Sigmoid colon (tissue), 6 donors: ENCODE measurements at regions not wholly inside any gene's neighbourhood (a gene's known extent, or its start where the extent isn't known, plus 50 kb on each side); places are given as distances from the start of the nearest gene placed in this dataset.

ENCODE experiments used
- DNase-seq: peaks from one replicate; pipeline ENCODE4 v3.0.0-alpha.2; 2019
- H3K27ac ChIP-seq, 4 donors: fragments of 200-600 bp; sonication (generic); one replicate each; pipeline ENCODE4 v1.5.1; 2016 to 2019; ENCODE audit warnings: mild to moderate bottlenecking in 1 of 4
- H3K27me3 ChIP-seq, 3 donors: fragments of 200-600 bp; sonication (generic); one replicate each; pipeline ENCODE4 v1.5.1; 2019; ENCODE audit warnings: mild to moderate bottlenecking in 1 of 3
- H3K36me3 ChIP-seq, 4 donors: fragments of 200-600 bp; sonication (generic); one replicate each; pipeline ENCODE4 v1.5.1; 2016 to 2019
- H3K4me1 ChIP-seq, 4 donors: fragments of 200-600 bp; sonication (generic); one replicate each; pipeline ENCODE4 v1.5.1; 2017 to 2019
- H3K4me3 ChIP-seq, 4 donors: fragments of 200-600 bp; sonication (generic); one replicate each; pipeline ENCODE4 v1.5.1; 2017 to 2019; ENCODE audit warnings: mild to moderate bottlenecking in 2 of 4, moderate library complexity in 1 of 4
- H3K9me3 ChIP-seq, 4 donors: fragments of 200-600 bp in 3 of 4; sonication (generic) in 3 of 4; one replicate each; pipeline versions ENCODE4 v1.5.1 to v1.6.1; 2013 to 2019
- CTCF ChIP-seq, 4 experiments: fragments of 450-650 bp in 3 of 4; fragments of 200-600 bp in 1 of 4; IDR thresholded peaks; one replicate each; pipeline ENCODE4 v1.5.1; 2016 to 2019; ENCODE audit warnings: antibody characterized with exemption in 4 of 4, mild to moderate bottlenecking in 3 of 4, moderate library complexity in 2 of 4
- EP300 ChIP-seq, 4 donors: sonication (generic); formaldehyde crosslinking; IDR thresholded peaks; one replicate each; pipeline ENCODE4 v1.6.1; 2017; ENCODE audit warnings: antibody characterized with exemption in 4 of 4
- POLR2A ChIP-seq, 2 donors: fragments of 450-650 bp; IDR thresholded peaks; one replicate each; pipeline ENCODE4 v1.6.1; 2016; ENCODE audit warnings: antibody characterized with exemption in 2 of 2, mild to moderate bottlenecking in 2 of 2, moderate library complexity in 2 of 2
- POLR2AphosphoS5 ChIP-seq, 4 donors: sonication (generic); formaldehyde crosslinking; IDR thresholded peaks; one replicate each; pipeline ENCODE4 v1.6.1; 2017; ENCODE audit warnings: antibody characterized with exemption in 4 of 4
- WGBS, 2 donors: extraction: QIAGEN DNeasy Blood & Tissue Kit; methylation state at CpG; one replicate each; pipeline ENCODE4 v1.1.7; 2013; 5-methylcytosine and 5-hydroxymethylcytosine counted together
- intact Hi-C: fragments of 100-400 bp; cut with DNase I; formaldehyde crosslinking; loops from one replicate; pipeline ENCODE4 v1.15.1; 2023
- donor health status: healthy with polysubstance abuse.
- donor health status: healthy.

DNA sequence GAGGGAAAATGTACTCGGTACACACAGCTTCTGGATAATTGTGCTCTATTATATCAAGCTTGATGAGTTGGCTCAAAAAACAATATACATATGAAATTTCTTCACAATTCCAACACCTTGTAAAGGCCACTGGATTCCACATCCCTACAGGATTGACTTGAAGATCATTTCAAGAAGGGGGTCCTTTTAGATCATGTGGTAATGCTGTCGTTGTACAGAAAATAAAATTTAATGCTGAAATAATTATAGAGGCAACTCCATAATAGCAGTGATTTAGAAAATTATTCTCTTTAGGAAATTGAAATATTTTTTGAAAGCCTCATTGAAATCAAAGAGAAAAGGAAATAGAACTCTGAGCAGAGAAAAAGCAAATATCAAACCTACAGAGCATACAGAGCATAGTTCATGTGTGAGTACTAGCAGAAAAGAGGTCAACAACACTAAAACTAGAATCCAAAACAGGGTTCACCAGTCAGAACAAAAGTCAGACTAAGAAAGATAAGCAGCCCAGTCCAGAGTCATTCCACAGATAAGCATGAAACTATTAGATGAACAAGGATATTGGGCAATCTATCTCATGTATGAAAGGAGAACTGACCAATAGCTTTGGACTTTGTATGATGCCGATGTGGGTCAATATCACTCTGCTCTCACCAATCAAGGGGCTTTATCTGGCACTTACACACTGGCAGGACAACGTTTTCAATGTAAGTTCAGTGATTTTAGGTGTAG is 79.5 kb upstream of the PALMD start:
- WGBS, 2 donors = 63 to 73% methylated on average over 4 of the region's 4 CpGs
- no peak overlapping the region for H3K27ac ChIP-seq

DNA sequence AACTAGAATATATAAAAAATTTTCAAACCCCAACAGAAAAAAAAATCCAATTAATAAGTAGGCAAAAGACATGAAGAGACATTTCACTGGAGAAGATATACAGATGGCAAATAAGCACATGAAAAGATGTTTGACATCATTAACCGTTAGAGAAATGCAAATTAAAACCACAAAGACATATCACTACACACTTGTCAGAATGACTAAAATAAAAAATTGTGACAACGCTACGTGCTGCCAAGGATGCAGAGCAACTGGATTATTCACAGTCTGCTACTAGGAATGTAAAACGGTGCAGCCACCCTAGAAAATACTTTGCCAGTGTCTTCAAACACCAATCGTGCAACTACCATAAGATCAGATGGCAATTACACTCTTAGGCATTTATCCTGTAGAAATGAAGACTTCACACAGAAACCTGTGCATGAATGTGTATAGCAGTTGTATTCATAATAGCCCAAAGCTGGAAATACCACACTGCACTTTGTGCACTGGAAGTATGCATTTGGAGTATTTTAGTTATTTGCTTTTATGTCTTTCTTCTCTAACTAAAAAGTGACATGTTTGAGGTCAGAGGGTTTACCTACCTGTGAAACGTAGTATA is 75.3 kb upstream of the PALMD start:
- Histone ChIP-seq H3K4me3 (no peak overlapping the region), H3K36me3 (no peaks in the 10 kb centered on the region), H3K27me3 (no peaks in the 10 kb centered on the region), H3K9me3 (peaks cover 0 to 2% (median 0%) of the 10 kb centered on the region in 4 donors), H3K27ac (no peak overlapping the region), H3K4me1 (peaks cover 0 to 8% (median 3%) of the 10 kb centered on the region in 4 donors)
- TF ChIP-seq CTCF (IDR thresholded peaks at IDR 0.05) (no peak), EP300 (IDR thresholded peaks at IDR 0.05) (no peak), POLR2AphosphoS5 (IDR thresholded peaks at IDR 0.05) (no peak), POLR2A (IDR thresholded peaks at IDR 0.05) (no peak)
- DNase-seq = no peak
- WGBS, 2 donors = 68 to 80% methylated on average over 6 of the region's 6 CpGs
- intact Hi-C loops = no loop called here

More for the DNA sequence above, 79.5 kb upstream of the PALMD start:
- TF ChIP-seq CTCF (IDR thresholded peaks at IDR 0.05) (no peak), POLR2AphosphoS5 (IDR thresholded peaks at IDR 0.05) (no peak), EP300 (IDR thresholded peaks at IDR 0.05) (no peak), POLR2A (IDR thresholded peaks at IDR 0.05) (no peak)
- Histone ChIP-seq H3K27me3 (no peaks in the 10 kb centered on the region), H3K9me3 (peaks cover 0 to 2% (median 0%) of the 10 kb centered on the region in 4 donors), H3K4me1 (no peaks in the 10 kb centered on the region), H3K4me3 (no peak overlapping the region), H3K36me3 (no peaks in the 10 kb centered on the region)
- intact Hi-C loops = no loop called here
- no peak for DNase-seq

DNA sequence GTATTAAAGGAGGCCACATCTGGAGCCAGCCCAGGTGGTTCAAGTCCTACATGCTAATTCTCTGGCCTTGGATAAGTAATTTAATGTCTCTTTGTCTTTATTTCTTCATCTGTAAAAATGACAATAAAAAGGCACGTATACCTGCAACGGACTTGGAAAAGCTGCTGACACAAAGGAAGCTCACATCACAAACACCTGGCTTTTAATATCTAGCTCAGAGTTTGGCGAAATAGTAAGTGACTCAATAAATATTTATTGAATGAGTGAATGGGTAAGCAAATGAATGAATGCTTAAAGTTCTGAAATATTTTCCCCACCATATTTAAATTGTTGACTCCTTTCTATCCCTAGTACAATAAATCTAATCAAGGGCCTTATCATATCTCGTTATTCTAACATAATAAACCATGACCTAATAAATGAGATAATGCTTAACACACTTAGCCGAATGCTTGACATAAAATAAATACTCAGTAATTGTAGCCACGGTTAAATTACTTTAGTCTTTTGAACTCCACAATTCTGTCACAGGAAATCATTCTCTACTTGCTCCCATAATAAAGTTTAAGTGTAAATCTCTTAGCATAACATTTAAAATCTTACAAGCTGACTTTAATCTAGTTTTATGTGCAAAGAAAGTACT is 74.7 kb upstream of the PALMD start:
- 29 to 60% methylated on average over 6 of the region's 6 CpGs for WGBS, 2 donors
- H3K4me1 ChIP-seq = peaks cover 0 to 8% (median 3%) of the 10 kb centered on the region in 4 donors
- no peaks in the 10 kb centered on the region for H3K36me3 ChIP-seq
- H3K9me3 ChIP-seq = peaks cover 0 to 2% (median 0%) of the 10 kb centered on the region in 4 donors
- H3K4me3 ChIP-seq = no peak overlapping the region
- intact Hi-C loops = no loop called here
- no peak for DNase-seq
- H3K27ac ChIP-seq = no peak overlapping the region
- TF ChIP-seq EP300 (IDR thresholded peaks at IDR 0.05) = no peak
- no peak for TF ChIP-seq POLR2A (IDR thresholded peaks at IDR 0.05)
- no peak for TF ChIP-seq CTCF (IDR thresholded peaks at IDR 0.05)
- TF ChIP-seq POLR2AphosphoS5 (IDR thresholded peaks at IDR 0.05) = no peak
- no peaks in the 10 kb centered on the region for H3K27me3 ChIP-seq

GRCh38 chr1:99573431-99574217 is 72.3 kb upstream of the PALMD start:
- intact Hi-C loops = no loop called here
- H3K4me3 ChIP-seq = no peak overlapping the region
- no peak for TF ChIP-seq EP300 (IDR thresholded peaks at IDR 0.05)
- TF ChIP-seq CTCF (IDR thresholded peaks at IDR 0.05) = no peak
- TF ChIP-seq POLR2AphosphoS5 (IDR thresholded peaks at IDR 0.05) = no peak
- TF ChIP-seq POLR2A (IDR thresholded peaks at IDR 0.05) = no peak
- peaks cover 0 to 8% (median 3%) of the 10 kb centered on the region in 4 donors for H3K4me1 ChIP-seq
- no peaks in the 10 kb centered on the region for H3K9me3 ChIP-seq
- H3K27ac ChIP-seq = no peak overlapping the region
- no peaks in the 10 kb centered on the region for H3K36me3 ChIP-seq
- WGBS, 2 donors = 74 to 84% methylated on average over 3 of the region's 3 CpGs
- DNase-seq = no peak
- no peaks in the 10 kb centered on the region for H3K27me3 ChIP-seq
